GM21529 (cell line): ENCODE measurements at regions not wholly inside any gene's neighbourhood (a gene's known extent, or its start where the extent isn't known, plus 50 kb on each side); places are given as distances from the start of the nearest gene placed in this dataset.

Experiments used
- ATAC-seq: cut with Tn5 transposase; IDR thresholded peaks from one replicate; pipeline ENCODE4 v1.9.1; 2021; ENCODE audit not compliant: unreplicated experiment

GRCh38 chr13:95494082-95494681 lies 58.3 kb upstream of the CLDN10 start:
- ATAC-seq = peak; percentile 86

GRCh38 chr13:95496485-95496884 lies 56.0 kb upstream of the CLDN10 start:
- no peak for ATAC-seq

- no peak for ATAC-seq
These were observed 55.1 kb upstream of the CLDN10 start for GRCh38 chr13:95497381-95497807.

- ATAC-seq = no peak
These were observed 53.6 kb upstream of the CLDN10 start for GRCh38 chr13:95498886-95499285.

GRCh38 chr13:95499811-95500712 lies 52.5 kb upstream of the CLDN10 start:
- no peak for ATAC-seq

- no peak for ATAC-seq
These were observed 50.3 kb upstream of the CLDN10 start for GRCh38 chr13:95502216-95502615.
